H9 (cell line): ENCODE measurements at regions not wholly inside any gene's neighbourhood (a gene's known extent, or its start where the extent isn't known, plus 50 kb on each side); places are given as distances from the start of the nearest gene placed in this dataset.

ENCODE experiments used
- DNase-seq: peaks from one replicate; pipeline ENCODE4 v3.0.0-alpha.2; 2017
- H2AFZ ChIP-seq: one replicate; pipeline ENCODE4 v1.6.1; 2013; ENCODE audit warnings: mild to moderate bottlenecking, low read length, control low read depth, moderate library complexity
- H2AK5ac ChIP-seq: 2 replicates; pipeline ENCODE4 v1.6.1; 2013; ENCODE audit warnings: low read length, control low read depth, mixed read lengths; ENCODE audit not compliant: insufficient read length
- H2BK120ac ChIP-seq: one replicate; pipeline ENCODE4 v1.6.1; 2013; ENCODE audit warnings: low read depth, mild to moderate bottlenecking, low read length, control low read depth, inconsistent platforms; ENCODE audit not compliant: poor library complexity, severe bottlenecking
- H2BK12ac ChIP-seq: 2 replicates; pipeline ENCODE4 v1.6.1; 2013; ENCODE audit warnings: low read length, control low read depth, mixed read lengths, low read depth; ENCODE audit not compliant: insufficient read length
- H2BK15ac ChIP-seq: 2 replicates; pipeline ENCODE4 v1.6.1; 2013; ENCODE audit warnings: low read depth, low read length, control low read depth
- H2BK20ac ChIP-seq: one replicate; pipeline ENCODE4 v1.6.1; 2013; ENCODE audit warnings: low read depth, mild to moderate bottlenecking, low read length, control low read depth, inconsistent platforms; ENCODE audit not compliant: poor library complexity, severe bottlenecking
- H2BK5ac ChIP-seq: 2 replicates; pipeline ENCODE4 v1.6.1; 2013; ENCODE audit warnings: low read length, control low read depth, mixed read lengths; ENCODE audit not compliant: insufficient read length
- H3K14ac ChIP-seq: 2 replicates; pipeline ENCODE4 v1.6.1; 2013; ENCODE audit warnings: low read length, control low read depth; ENCODE audit not compliant: insufficient read depth
- H3K18ac ChIP-seq: 2 replicates; pipeline ENCODE4 v1.6.1; 2013; ENCODE audit warnings: low read depth, mild to moderate bottlenecking, mixed read lengths, low read length, control low read depth; ENCODE audit not compliant: insufficient read length
- H3K23ac ChIP-seq: 2 replicates; pipeline ENCODE4 v1.6.1; 2013; ENCODE audit warnings: low read length, control low read depth, mixed read lengths, low read depth; ENCODE audit not compliant: insufficient read length
- H3K23me2 ChIP-seq: 2 replicates; pipeline ENCODE4 v1.6.1; 2013; ENCODE audit warnings: low read depth, mild to moderate bottlenecking, mixed read lengths, low read length, control low read depth; ENCODE audit not compliant: insufficient read length, poor library complexity, severe bottlenecking
- H3K27ac ChIP-seq: 2 replicates; pipeline ENCODE4 v1.5.1; 2013; ENCODE audit warnings: low read length, control low read depth, mixed read lengths, low read depth; ENCODE audit not compliant: insufficient read length
- H3K27me3 ChIP-seq: 2 replicates; pipeline ENCODE4 v1.6.1; 2013; ENCODE audit warnings: low read length, control low read depth, inconsistent platforms; ENCODE audit not compliant: insufficient read depth
- H3K4ac ChIP-seq: 2 replicates; pipeline ENCODE4 v1.6.1; 2013; ENCODE audit warnings: low read depth, mild to moderate bottlenecking, control low read depth, inconsistent platforms, low read length, moderate library complexity
- H3K4me1 ChIP-seq: 2 replicates; pipeline ENCODE4 v1.6.1; 2013; ENCODE audit warnings: low read length, control low read depth, inconsistent platforms; ENCODE audit not compliant: insufficient read depth
- H3K4me2 ChIP-seq: 2 replicates; pipeline ENCODE4 v1.6.1; 2013; ENCODE audit warnings: low read length, control low read depth, mixed read lengths; ENCODE audit not compliant: insufficient read length, insufficient read depth
- H3K56ac ChIP-seq: 2 replicates; pipeline ENCODE4 v1.6.1; 2013; ENCODE audit warnings: low read depth, mild to moderate bottlenecking, mixed read lengths, low read length, control low read depth; ENCODE audit not compliant: insufficient read length
- H3K79me1 ChIP-seq: 2 replicates; pipeline ENCODE4 v1.6.1; 2013; ENCODE audit warnings: low read depth, mild to moderate bottlenecking, moderate library complexity, low read length, control low read depth, inconsistent platforms; ENCODE audit not compliant: insufficient read depth, poor library complexity, severe bottlenecking
- H3K79me2 ChIP-seq: 2 replicates; pipeline ENCODE4 v1.6.1; 2013; ENCODE audit warnings: low read length, control low read depth, inconsistent platforms; ENCODE audit not compliant: insufficient read depth
- H3K9ac ChIP-seq: 2 replicates; pipeline ENCODE4 v1.6.1; 2013; ENCODE audit warnings: low read length, control low read depth, mixed read lengths; ENCODE audit not compliant: insufficient read length; ENCODE audit errors: extremely low read depth
- H3K9me3 ChIP-seq: one replicate; pipeline ENCODE4 v1.6.1; 2013; ENCODE audit warnings: low read depth, low read length, inconsistent platforms; ENCODE audit not compliant: control insufficient read depth
- H3T11ph ChIP-seq: one replicate; pipeline ENCODE4 v1.6.1; 2013; ENCODE audit warnings: mild to moderate bottlenecking, low read length, control low read depth, inconsistent platforms
- H4K20me1 ChIP-seq: one replicate; pipeline ENCODE4 v1.6.1; 2013; ENCODE audit not compliant: control insufficient read depth, insufficient read length, insufficient read depth
- H4K5ac ChIP-seq: 2 replicates; pipeline ENCODE4 v1.6.1; 2013; ENCODE audit warnings: low read depth, mild to moderate bottlenecking, mixed read lengths, low read length, control low read depth; ENCODE audit not compliant: insufficient read length
- H4K8ac ChIP-seq: replicated peaks from 2 replicates; pipeline ENCODE4 v1.6.1; 2013; ENCODE audit warnings: low read length, control low read depth, mixed read lengths, low read depth; ENCODE audit not compliant: insufficient read length
- H4K91ac ChIP-seq: 2 replicates; pipeline ENCODE4 v1.6.1; 2013; ENCODE audit warnings: low read depth, mild to moderate bottlenecking, moderate library complexity, mixed read lengths, low read length, control low read depth; ENCODE audit not compliant: insufficient read length
- H3K27ac Mint-ChIP-seq, 3 experiments: 2 replicates in 2 of 3; 3 replicates in 1 of 3; pipeline ENCODE4 v1.8.0; 2020 to 2021; ENCODE audit warnings: mixed read lengths in 3 of 3, mild to moderate bottlenecking in 1 of 3, moderate library complexity in 1 of 3
- H3K27me3 Mint-ChIP-seq: 2 replicates; pipeline ENCODE4 v1.8.0; 2021; ENCODE audit warnings: low read depth, mild to moderate bottlenecking, moderate library complexity, mixed read lengths
- H3K36me3 Mint-ChIP-seq, 3 experiments: 2 replicates in 2 of 3; 3 replicates in 1 of 3; pipeline ENCODE4 v1.8.0; 2020 to 2021; ENCODE audit warnings: low read depth in 3 of 3, mixed read lengths in 3 of 3; ENCODE audit not compliant: insufficient read depth in 1 of 3
- H3K4me1 Mint-ChIP-seq, 2 experiments: 2 replicates each; pipeline ENCODE4 v1.8.0; 2020; ENCODE audit warnings: mixed read lengths in 2 of 2
- H3K4me3 Mint-ChIP-seq, 2 experiments: 2 replicates in 1 of 2; 3 replicates in 1 of 2; pipeline ENCODE4 v1.8.0; 2020 to 2021; ENCODE audit warnings: mild to moderate bottlenecking in 2 of 2, mixed read lengths in 2 of 2, moderate library complexity in 1 of 2
- H3K9me3 Mint-ChIP-seq, 2 experiments: 2 replicates in 1 of 2; 3 replicates in 1 of 2; pipeline ENCODE4 v1.8.0; 2020; ENCODE audit warnings: mild to moderate bottlenecking in 2 of 2, mixed read lengths in 2 of 2, moderate library complexity in 1 of 2
- WGBS: extraction: QIAGEN DNeasy Blood & Tissue Kit; methylation state at CpG from one replicate; pipeline ENCODE4 v1.1.7; 2013; ENCODE audit warnings: missing lambda C conversion rate, low lambda C conversion rate, mixed read lengths; ENCODE audit not compliant: insufficient read length; ENCODE audit errors: extremely low coverage; 5-methylcytosine and 5-hydroxymethylcytosine counted together
- TF ChIP-seq, protein P1 (sequence below): fragments of 200-600 bp; sonication (generic); conservative IDR thresholded peaks from 3 replicates; pipeline ENCODE4 v1.8.0; 2021; ENCODE audit warnings: antibody characterized with exemption, mild to moderate bottlenecking

DNA sequence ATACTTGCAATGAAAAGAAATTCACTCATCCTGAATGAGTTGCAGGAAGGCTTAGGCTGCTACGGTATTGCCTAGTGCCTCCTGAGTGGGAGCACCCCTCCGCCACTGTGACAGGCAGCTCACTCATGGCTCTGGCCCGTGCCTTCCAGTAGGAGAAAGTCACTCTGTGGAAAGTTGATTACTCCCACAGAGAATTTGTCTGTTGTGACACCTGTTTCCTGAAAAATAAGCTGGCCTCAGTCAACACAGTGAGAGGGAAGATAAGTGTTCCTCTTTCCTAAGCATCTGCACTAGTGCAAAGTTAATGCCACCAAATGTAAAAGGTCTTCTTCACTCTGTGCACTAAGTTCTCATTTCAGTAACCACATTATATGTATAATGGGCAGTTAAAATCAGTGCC is 158.8 kb upstream of the INHBA start:
- H4K5ac ChIP-seq: no peak overlapping the region

More for the DNA sequence above, 158.8 kb upstream of the INHBA start:
- Histone ChIP-seq H3K79me1 (no peaks in the 10 kb centered on the region), H4K20me1 (no peaks in the 10 kb centered on the region), H2AFZ (no peak overlapping the region), H3K23ac (no peak overlapping the region), H3K4ac (no peak overlapping the region), H2BK20ac (no peak overlapping the region), H4K91ac (no peak overlapping the region), H2BK12ac (no peak overlapping the region), H3K9ac (no peak overlapping the region), H3K27me3 (no peaks in the 10 kb centered on the region), H3K4me2 (no peak overlapping the region), H4K8ac (no peak overlapping the region), H3K18ac (no peak overlapping the region), H2BK120ac (no peak overlapping the region), H2BK15ac (no peak overlapping the region), H3K56ac (no peak overlapping the region), H3K79me2 (no peaks in the 10 kb centered on the region), H3K4me1 (no peaks in the 10 kb centered on the region), H3T11ph (no peak overlapping the region), H3K9me3 (peaks cover 12% of the 10 kb centered on the region), H2BK5ac (no peak overlapping the region), H3K27ac (no peak overlapping the region), H3K14ac (no peak overlapping the region), H2AK5ac (no peak overlapping the region), H3K23me2 (no peaks in the 10 kb centered on the region)
- Mint-ChIP-seq H3K27ac (no peak overlapping the region), H3K4me1 (peaks cover 0 to 6% of the 10 kb centered on the region in 2 experiments; a peak in 2 of 4 replicates), H3K9me3 (peaks cover 26% of the 10 kb centered on the region in 2 experiments), H3K4me3 (no peak overlapping the region), H3K27me3 (peaks cover under 1% of the 10 kb centered on the region; the same call in 1 of the 2 replicates), H3K36me3 (peaks cover 13 to 28% (median 21%) of the 10 kb centered on the region in 3 experiments; a peak in 6 of 7 replicates)
- no CpG with 5 or more reads among the region's 3 CpGs for WGBS
- TF ChIP-seq, protein P1, sequence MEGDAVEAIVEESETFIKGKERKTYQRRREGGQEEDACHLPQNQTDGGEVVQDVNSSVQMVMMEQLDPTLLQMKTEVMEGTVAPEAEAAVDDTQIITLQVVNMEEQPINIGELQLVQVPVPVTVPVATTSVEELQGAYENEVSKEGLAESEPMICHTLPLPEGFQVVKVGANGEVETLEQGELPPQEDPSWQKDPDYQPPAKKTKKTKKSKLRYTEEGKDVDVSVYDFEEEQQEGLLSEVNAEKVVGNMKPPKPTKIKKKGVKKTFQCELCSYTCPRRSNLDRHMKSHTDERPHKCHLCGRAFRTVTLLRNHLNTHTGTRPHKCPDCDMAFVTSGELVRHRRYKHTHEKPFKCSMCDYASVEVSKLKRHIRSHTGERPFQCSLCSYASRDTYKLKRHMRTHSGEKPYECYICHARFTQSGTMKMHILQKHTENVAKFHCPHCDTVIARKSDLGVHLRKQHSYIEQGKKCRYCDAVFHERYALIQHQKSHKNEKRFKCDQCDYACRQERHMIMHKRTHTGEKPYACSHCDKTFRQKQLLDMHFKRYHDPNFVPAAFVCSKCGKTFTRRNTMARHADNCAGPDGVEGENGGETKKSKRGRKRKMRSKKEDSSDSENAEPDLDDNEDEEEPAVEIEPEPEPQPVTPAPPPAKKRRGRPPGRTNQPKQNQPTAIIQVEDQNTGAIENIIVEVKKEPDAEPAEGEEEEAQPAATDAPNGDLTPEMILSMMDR: no peak
- DNase-seq: no peak
